Astrocyte (in vitro differentiated cells and primary cell): ENCODE measurements at regions not wholly inside any gene's neighbourhood (a gene's known extent, or its start where the extent isn't known, plus 50 kb on each side); places are given as distances from the start of the nearest gene placed in this dataset.

Experiments
- DNase-seq: peaks from one replicate; pipeline ENCODE4 v3.0.0-alpha.2; 2010; ENCODE audit warnings: low read depth
- FAIRE-seq: peaks from 2 replicates; lab custom pipeline; 2011; peaks lifted over from hg19 to GRCh38; lab: Jason Lieb, UNC
- H2AFZ ChIP-seq: 2 replicates; pipeline ENCODE4 v1.6.0; 2012; ENCODE audit warnings: low read depth, low read length, inconsistent platforms
- H3K27ac ChIP-seq: 2 replicates; pipeline ENCODE4 v1.5.1; 2011; ENCODE audit warnings: low read depth, low read length, inconsistent platforms
- H3K27me3 ChIP-seq: 2 replicates; pipeline ENCODE4 v1.6.0; 2011; ENCODE audit warnings: low read length, inconsistent platforms; ENCODE audit not compliant: insufficient read depth
- H3K36me3 ChIP-seq: 2 replicates; pipeline ENCODE4 v1.5.1; 2011; ENCODE audit warnings: low read length, inconsistent platforms; ENCODE audit not compliant: insufficient read depth
- H3K4me1 ChIP-seq: 2 replicates; pipeline ENCODE4 v1.5.1; 2011; ENCODE audit warnings: low read length, inconsistent platforms; ENCODE audit not compliant: insufficient read depth
- H3K4me2 ChIP-seq: 2 replicates; pipeline ENCODE4 v1.6.0; 2012; ENCODE audit warnings: low read length, inconsistent platforms
- H3K4me3 ChIP-seq: 2 replicates; pipeline ENCODE4 v1.5.1; 2011; ENCODE audit warnings: low read depth, mild to moderate bottlenecking, low read length, inconsistent platforms; ENCODE audit not compliant: insufficient read depth
- H3K79me2 ChIP-seq: 2 replicates; pipeline ENCODE4 v1.6.0; 2012; ENCODE audit warnings: mild to moderate bottlenecking, low read length, inconsistent platforms; ENCODE audit not compliant: insufficient read depth
- H3K9ac ChIP-seq: 2 replicates; pipeline ENCODE4 v1.6.0; 2012; ENCODE audit warnings: mild to moderate bottlenecking, low read length, inconsistent platforms
- H3K9me3 ChIP-seq: 2 replicates; pipeline ENCODE4 v1.5.1; 2012; ENCODE audit warnings: low read depth, mild to moderate bottlenecking, low read length, inconsistent platforms; ENCODE audit not compliant: insufficient read depth
- H4K20me1 ChIP-seq: 2 replicates; pipeline ENCODE4 v1.6.0; 2012; ENCODE audit warnings: low read length, inconsistent platforms; ENCODE audit not compliant: insufficient read depth
- H3K27ac Mint-ChIP-seq: one replicate; pipeline ENCODE4 v1.8.0; 2021; ENCODE audit warnings: mild to moderate bottlenecking, mixed read lengths; ENCODE audit not compliant: unreplicated experiment
- H3K27me3 Mint-ChIP-seq: one replicate; pipeline ENCODE4 v1.8.0; 2021; ENCODE audit warnings: low read depth, mixed read lengths; ENCODE audit not compliant: unreplicated experiment
- H3K36me3 Mint-ChIP-seq: one replicate; pipeline ENCODE4 v1.8.0; 2021; ENCODE audit warnings: low read depth, mixed read lengths; ENCODE audit not compliant: unreplicated experiment
- H3K4me1 Mint-ChIP-seq: one replicate; pipeline ENCODE4 v1.8.0; 2021; ENCODE audit warnings: low read depth, mixed read lengths; ENCODE audit not compliant: unreplicated experiment
- H3K4me3 Mint-ChIP-seq: one replicate; pipeline ENCODE4 v1.8.0; 2021; ENCODE audit warnings: mild to moderate bottlenecking, moderate library complexity, mixed read lengths; ENCODE audit not compliant: unreplicated experiment
- H3K9me3 Mint-ChIP-seq: one replicate; pipeline ENCODE4 v1.8.0; 2021; ENCODE audit warnings: mild to moderate bottlenecking, mixed read lengths; ENCODE audit not compliant: unreplicated experiment
- EZH2 ChIP-seq: IDR thresholded peaks from 2 replicates; pipeline ENCODE4 v1.6.1; 2012; ENCODE audit warnings: mild to moderate bottlenecking, low read length, inconsistent platforms; ENCODE audit not compliant: insufficient read depth
- TF ChIP-seq, protein P1 (sequence below): IDR thresholded peaks from 2 replicates; pipeline ENCODE4 v1.5.1; 2011; ENCODE audit warnings: low read depth, mild to moderate bottlenecking, inconsistent platforms, low read length, moderate library complexity; ENCODE audit not compliant: insufficient read depth

DNA sequence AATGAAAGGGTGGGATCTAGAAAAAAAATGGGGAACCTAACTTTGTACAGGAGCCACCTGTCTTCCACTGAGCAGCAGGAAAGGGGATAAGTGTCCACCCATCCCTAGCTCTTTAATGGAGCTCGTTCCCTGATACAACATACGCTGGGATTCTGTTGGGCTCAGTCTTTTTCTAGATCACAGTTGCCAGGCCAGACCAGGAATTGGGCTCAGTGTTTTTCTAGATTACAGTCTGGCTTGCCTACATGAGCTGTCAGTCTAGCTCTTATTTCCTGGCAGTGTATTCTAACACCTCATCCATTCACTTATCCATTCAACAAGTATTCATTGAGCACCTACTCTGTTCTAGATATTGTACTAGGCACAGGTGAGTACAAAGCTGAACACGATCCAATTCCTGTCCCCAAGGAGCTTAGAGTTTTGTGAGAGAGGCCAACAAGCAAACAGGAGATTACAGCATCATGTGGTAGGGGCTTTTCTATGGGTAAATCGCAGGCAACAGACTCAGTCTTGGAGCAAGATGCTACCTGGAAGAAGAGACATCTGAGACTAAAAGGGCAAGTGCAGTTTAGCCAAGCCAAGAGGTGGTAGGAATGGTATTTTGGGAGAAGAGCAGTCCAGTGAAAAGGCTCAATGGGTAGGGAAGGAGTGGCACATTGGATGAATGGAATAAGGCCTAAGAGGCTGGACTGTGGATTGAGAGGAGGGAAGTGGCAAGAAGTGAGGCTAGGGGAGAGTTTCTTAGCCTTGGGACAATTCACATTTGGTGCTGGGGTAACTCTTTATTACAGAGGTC is 138.0 kb upstream of the HS3ST2 start:
- Histone ChIP-seq H3K4me2 (no peak overlapping the region), H3K79me2 (no peaks in the 10 kb centered on the region), H2AFZ (no peak overlapping the region), H3K4me3 (no peak overlapping the region), H3K9ac (no peak overlapping the region), H3K27me3 (peaks cover 25% of the 10 kb centered on the region), H4K20me1 (no peaks in the 10 kb centered on the region), H3K27ac (no peak overlapping the region), H3K4me1 (no peaks in the 10 kb centered on the region), H3K36me3 (no peaks in the 10 kb centered on the region), H3K9me3 (no peaks in the 10 kb centered on the region)
- DNase-seq (no peak), FAIRE-seq (no peak)
- Mint-ChIP-seq H3K27ac (no peak overlapping the region), H3K4me3 (no peak overlapping the region), H3K27me3 (peaks cover 4% of the 10 kb centered on the region), H3K9me3 (no peaks in the 10 kb centered on the region), H3K36me3 (no peaks in the 10 kb centered on the region), H3K4me1 (no peaks in the 10 kb centered on the region)
- no peak for TF ChIP-seq EZH2

DNA sequence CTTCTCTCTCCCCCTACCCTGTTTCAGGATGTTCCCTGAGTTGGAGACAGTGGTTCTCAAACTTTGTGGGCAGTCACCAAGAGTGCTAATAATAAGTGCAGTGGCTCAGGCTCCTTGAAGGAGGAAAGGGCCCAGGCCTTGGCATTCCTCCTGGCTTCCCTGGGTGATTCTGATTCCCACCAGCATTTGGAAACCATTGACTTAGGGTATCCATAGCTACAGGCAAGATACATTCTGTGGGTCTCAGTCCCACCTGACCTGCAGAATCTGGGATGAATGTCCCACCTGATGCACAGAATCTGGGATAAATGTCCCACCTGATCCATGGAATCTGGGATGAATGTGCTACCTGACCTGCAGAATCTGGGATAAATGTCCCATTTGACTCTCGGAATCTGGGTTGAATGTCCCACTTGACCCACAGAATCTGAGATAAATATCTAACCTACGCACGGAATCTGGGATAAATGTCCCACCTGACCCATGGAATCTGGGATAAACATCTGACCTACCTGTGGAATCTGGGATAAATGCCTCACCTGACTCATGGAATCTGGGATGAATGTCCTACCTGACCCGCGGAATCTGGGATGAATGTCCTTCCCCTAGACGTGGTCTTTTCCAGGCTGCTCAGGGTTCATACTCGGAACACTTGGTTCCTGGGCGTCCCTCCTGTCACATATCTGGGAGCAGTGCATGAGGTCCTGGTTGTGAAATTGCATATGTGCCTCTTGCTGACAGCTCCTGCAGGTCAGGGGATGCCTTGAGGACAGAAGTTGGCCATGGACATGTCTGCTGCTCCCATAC is 136.7 kb upstream of the HS3ST2 start:
- Histone ChIP-seq H3K4me2 (no peak overlapping the region), H3K36me3 (no peaks in the 10 kb centered on the region), H3K79me2 (no peaks in the 10 kb centered on the region), H2AFZ (no peak overlapping the region), H3K9ac (no peak overlapping the region), H3K9me3 (no peaks in the 10 kb centered on the region), H3K27me3 (peaks cover 30% of the 10 kb centered on the region), H3K4me1 (no peaks in the 10 kb centered on the region), H3K27ac (no peak overlapping the region), H3K4me3 (no peak overlapping the region), H4K20me1 (no peaks in the 10 kb centered on the region)
- DNase-seq: no peak
- H3K36me3 Mint-ChIP-seq: no peaks in the 10 kb centered on the region
- peaks cover 4% of the 10 kb centered on the region for H3K4me1 Mint-ChIP-seq
- H3K27ac Mint-ChIP-seq: no peak overlapping the region
- no peaks in the 10 kb centered on the region for H3K9me3 Mint-ChIP-seq
- no peak overlapping the region for H3K4me3 Mint-ChIP-seq
- H3K27me3 Mint-ChIP-seq: peaks cover 4% of the 10 kb centered on the region
- TF ChIP-seq EZH2: no peak
- TF ChIP-seq, protein P1, sequence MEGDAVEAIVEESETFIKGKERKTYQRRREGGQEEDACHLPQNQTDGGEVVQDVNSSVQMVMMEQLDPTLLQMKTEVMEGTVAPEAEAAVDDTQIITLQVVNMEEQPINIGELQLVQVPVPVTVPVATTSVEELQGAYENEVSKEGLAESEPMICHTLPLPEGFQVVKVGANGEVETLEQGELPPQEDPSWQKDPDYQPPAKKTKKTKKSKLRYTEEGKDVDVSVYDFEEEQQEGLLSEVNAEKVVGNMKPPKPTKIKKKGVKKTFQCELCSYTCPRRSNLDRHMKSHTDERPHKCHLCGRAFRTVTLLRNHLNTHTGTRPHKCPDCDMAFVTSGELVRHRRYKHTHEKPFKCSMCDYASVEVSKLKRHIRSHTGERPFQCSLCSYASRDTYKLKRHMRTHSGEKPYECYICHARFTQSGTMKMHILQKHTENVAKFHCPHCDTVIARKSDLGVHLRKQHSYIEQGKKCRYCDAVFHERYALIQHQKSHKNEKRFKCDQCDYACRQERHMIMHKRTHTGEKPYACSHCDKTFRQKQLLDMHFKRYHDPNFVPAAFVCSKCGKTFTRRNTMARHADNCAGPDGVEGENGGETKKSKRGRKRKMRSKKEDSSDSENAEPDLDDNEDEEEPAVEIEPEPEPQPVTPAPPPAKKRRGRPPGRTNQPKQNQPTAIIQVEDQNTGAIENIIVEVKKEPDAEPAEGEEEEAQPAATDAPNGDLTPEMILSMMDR: no peak
- no peak for FAIRE-seq

DNA sequence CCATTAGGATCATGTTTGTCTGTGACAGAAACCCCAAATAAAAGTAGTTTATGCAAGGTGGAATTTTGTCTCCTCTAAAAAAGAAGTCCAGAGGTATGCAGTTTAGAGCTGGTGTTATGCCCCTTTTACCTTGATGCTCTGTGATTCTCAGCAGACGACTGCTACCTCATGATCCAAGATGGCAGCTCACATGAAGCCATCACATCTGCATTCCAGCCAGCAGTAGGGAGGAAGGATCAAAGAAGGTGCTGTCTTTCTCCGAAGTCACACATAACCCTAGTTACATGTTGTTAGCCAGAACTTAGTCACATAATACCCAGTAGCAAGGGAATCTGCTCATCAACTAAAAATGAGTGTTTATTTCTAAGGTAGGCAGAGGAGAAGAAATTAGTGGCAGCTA is 135.7 kb upstream of the HS3ST2 start:
- Mint-ChIP-seq H3K36me3 (no peaks in the 10 kb centered on the region), H3K4me3 (no peak overlapping the region), H3K27me3 (peaks cover 4% of the 10 kb centered on the region), H3K27ac (no peak overlapping the region), H3K4me1 (peaks cover 4% of the 10 kb centered on the region), H3K9me3 (no peaks in the 10 kb centered on the region)
- H3K27me3 ChIP-seq: peaks cover 29% of the 10 kb centered on the region
- no peak overlapping the region for H3K9ac ChIP-seq
- H3K4me2 ChIP-seq: no peak overlapping the region
- no peaks in the 10 kb centered on the region for H3K79me2 ChIP-seq
- no peaks in the 10 kb centered on the region for H3K9me3 ChIP-seq
- H3K36me3 ChIP-seq: no peaks in the 10 kb centered on the region
- no peak for TF ChIP-seq EZH2
- TF ChIP-seq, protein P1: no peak
- H4K20me1 ChIP-seq: no peaks in the 10 kb centered on the region
- no peak for DNase-seq
- H3K27ac ChIP-seq: no peak overlapping the region
- no peak overlapping the region for H3K4me3 ChIP-seq
- no peak overlapping the region for H2AFZ ChIP-seq
- H3K4me1 ChIP-seq: no peaks in the 10 kb centered on the region
- FAIRE-seq: no peak
